ENCODE measurements at regions not wholly inside any gene's neighbourhood (a gene's known extent, or its start where the extent isn't known, plus 50 kb on each side); places are given as distances from the start of the nearest gene placed in this dataset.

DNA sequence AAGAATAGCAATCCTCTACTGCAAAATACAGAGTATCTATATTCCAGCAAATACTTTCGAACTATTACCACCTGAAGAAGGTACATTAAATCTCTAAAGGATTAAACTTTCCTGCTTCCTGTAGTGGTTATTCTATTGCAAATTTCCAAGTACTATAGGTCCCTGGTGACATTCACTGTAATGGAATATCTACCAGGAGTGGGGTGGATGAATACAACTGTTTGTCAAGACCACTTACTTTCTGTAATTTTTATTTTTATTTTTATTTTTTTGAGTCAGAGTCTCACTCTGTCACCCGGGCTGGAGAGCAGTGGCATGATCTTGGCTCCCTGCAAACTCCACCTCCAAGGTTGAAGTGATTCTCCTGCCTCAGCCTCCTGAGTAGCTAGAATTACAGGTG is 389.5 kb downstream of the TMEM114 start:
- no peak overlapping the region for H3K4me3 ChIP-seq (ENCODE audit: low read depth, low read length)
- DNase-seq: no peak
- H3K4me3 Mint-ChIP-seq (ENCODE audit: unreplicated experiment): no peak overlapping the region
- intact Hi-C loops (cut with micrococcal nuclease; ENCODE audit: unreplicated experiment): no loop called here
- CTCF ChIA-PET: no interaction called here
- no peaks in the 10 kb centered on the region for H3K36me3 Mint-ChIP-seq (ENCODE audit: insufficient read depth, unreplicated experiment)
- no peaks in the 10 kb centered on the region for H3K9me3 ChIP-seq
- H3K27me3 Mint-ChIP-seq (ENCODE audit: insufficient read depth, unreplicated experiment): no peaks in the 10 kb centered on the region
- H3K27ac Mint-ChIP-seq (ENCODE audit: unreplicated experiment): no peak overlapping the region
- H3K4me1 ChIP-seq: no peaks in the 10 kb centered on the region
- H3K4me1 Mint-ChIP-seq (ENCODE audit: low read depth, unreplicated experiment): no peaks in the 10 kb centered on the region
- H3K36me3 ChIP-seq (ENCODE audit: control insufficient read depth, insufficient read depth, low read length): no peaks in the 10 kb centered on the region
- H3K9me3 Mint-ChIP-seq (ENCODE audit: unreplicated experiment): no peaks in the 10 kb centered on the region
- TF ChIP-seq, protein P1, sequence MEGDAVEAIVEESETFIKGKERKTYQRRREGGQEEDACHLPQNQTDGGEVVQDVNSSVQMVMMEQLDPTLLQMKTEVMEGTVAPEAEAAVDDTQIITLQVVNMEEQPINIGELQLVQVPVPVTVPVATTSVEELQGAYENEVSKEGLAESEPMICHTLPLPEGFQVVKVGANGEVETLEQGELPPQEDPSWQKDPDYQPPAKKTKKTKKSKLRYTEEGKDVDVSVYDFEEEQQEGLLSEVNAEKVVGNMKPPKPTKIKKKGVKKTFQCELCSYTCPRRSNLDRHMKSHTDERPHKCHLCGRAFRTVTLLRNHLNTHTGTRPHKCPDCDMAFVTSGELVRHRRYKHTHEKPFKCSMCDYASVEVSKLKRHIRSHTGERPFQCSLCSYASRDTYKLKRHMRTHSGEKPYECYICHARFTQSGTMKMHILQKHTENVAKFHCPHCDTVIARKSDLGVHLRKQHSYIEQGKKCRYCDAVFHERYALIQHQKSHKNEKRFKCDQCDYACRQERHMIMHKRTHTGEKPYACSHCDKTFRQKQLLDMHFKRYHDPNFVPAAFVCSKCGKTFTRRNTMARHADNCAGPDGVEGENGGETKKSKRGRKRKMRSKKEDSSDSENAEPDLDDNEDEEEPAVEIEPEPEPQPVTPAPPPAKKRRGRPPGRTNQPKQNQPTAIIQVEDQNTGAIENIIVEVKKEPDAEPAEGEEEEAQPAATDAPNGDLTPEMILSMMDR (IDR thresholded peaks at IDR 0.05; ENCODE audit: insufficient read depth in 1 of 2, low read depth in 1 of 2, low read length in 1 of 2, severe bottlenecking in 1 of 2, unreplicated experiment in 1 of 2): no peak
- POLR2A ChIA-PET: no interaction called here
- no peaks in the 10 kb centered on the region for H3K27me3 ChIP-seq (replicated peaks; ENCODE audit: control insufficient read depth, insufficient read depth, low read length)
- no TSS peak for BruUV-seq (replicated peaks)

DNA sequence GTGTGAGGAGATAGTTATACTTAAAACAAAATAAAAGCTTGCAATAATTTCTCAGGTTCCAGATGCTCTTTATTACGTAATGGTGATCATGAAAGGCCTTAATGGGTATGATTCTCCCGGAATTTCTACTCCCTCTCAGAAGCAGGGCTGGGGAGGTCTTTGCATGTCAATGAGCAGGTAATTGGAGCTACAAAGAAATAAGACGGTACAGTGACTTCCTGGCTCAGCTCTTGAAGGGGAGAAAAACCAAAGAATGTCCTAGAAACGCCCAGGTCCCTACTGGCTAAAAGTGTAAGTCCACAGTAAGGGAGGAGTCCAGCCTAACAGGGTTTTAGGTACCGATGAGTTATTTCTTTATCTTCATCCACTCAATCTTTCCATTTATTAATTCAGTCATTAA is 390.9 kb downstream of the TMEM114 start:
- Mint-ChIP-seq H3K27ac (ENCODE audit: unreplicated experiment) (no peak overlapping the region), H3K27me3 (ENCODE audit: insufficient read depth, unreplicated experiment) (no peaks in the 10 kb centered on the region), H3K36me3 (ENCODE audit: insufficient read depth, unreplicated experiment) (no peaks in the 10 kb centered on the region), H3K9me3 (ENCODE audit: unreplicated experiment) (no peaks in the 10 kb centered on the region), H3K4me1 (ENCODE audit: low read depth, unreplicated experiment) (no peaks in the 10 kb centered on the region), H3K4me3 (ENCODE audit: unreplicated experiment) (no peak overlapping the region)
- Histone ChIP-seq H3K27me3 (replicated peaks; ENCODE audit: control insufficient read depth, insufficient read depth, low read length) (no peaks in the 10 kb centered on the region), H3K36me3 (ENCODE audit: control insufficient read depth, insufficient read depth, low read length) (no peaks in the 10 kb centered on the region), H3K4me1 (no peaks in the 10 kb centered on the region), H3K9me3 (no peaks in the 10 kb centered on the region), H3K4me3 (ENCODE audit: low read depth, low read length) (no peak overlapping the region)
- intact Hi-C loops (cut with micrococcal nuclease; ENCODE audit: unreplicated experiment): no loop called here
- POLR2A ChIA-PET: interaction anchor here (0.6 kb wide), 1 partner anchor 49 kb away, joined by 4 read pairs; no protein-coding TSS in a partner anchor
- BruUV-seq (replicated peaks): no TSS peak
- DNase-seq: no peak
- TF ChIP-seq, protein P1 (IDR thresholded peaks at IDR 0.05; ENCODE audit: insufficient read depth in 1 of 2, low read depth in 1 of 2, low read length in 1 of 2, severe bottlenecking in 1 of 2, unreplicated experiment in 1 of 2): no peak
- CTCF ChIA-PET: no interaction called here

DNA sequence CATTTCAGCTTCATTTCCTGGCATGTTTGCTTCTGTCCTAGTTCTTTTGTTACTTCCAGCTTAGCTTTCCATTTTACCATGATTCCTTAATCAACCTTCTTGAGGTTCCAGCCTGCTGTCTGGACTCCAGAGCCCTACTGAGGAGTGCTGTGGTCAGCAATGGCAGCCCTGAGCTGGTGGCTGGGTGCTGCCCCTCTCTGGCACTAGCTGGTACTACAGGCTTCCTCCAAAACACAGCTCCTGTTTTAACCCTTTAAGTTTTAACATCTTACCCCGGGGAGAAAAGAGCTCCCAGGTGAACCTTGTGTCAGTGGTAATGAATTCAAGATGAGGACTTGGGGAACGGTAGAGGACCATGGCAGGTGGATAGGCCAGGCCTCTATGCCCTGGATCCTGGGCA is 395.5 kb downstream of the TMEM114 start:
- DNase-seq: peak in 1 of 2 experiments; percentile 20
- Histone ChIP-seq H3K27me3 (replicated peaks; ENCODE audit: control insufficient read depth, insufficient read depth, low read length) (no peaks in the 10 kb centered on the region), H3K9me3 (no peaks in the 10 kb centered on the region), H3K36me3 (ENCODE audit: control insufficient read depth, insufficient read depth, low read length) (no peaks in the 10 kb centered on the region), H3K4me3 (ENCODE audit: low read depth, low read length) (no peak overlapping the region), H3K4me1 (no peaks in the 10 kb centered on the region)
- CTCF ChIA-PET: interaction anchor here (0.5 to 1.1 kb wide), 3 partner anchors 17 to 1511 kb away, joined by 3 to 4 read pairs (median 3); no protein-coding TSS in a partner anchor
- POLR2A ChIA-PET: no interaction called here
- Mint-ChIP-seq H3K9me3 (ENCODE audit: unreplicated experiment) (no peaks in the 10 kb centered on the region), H3K36me3 (ENCODE audit: insufficient read depth, unreplicated experiment) (no peaks in the 10 kb centered on the region), H3K4me1 (ENCODE audit: low read depth, unreplicated experiment) (no peaks in the 10 kb centered on the region), H3K27me3 (ENCODE audit: insufficient read depth, unreplicated experiment) (peaks cover 6% of the 10 kb centered on the region), H3K27ac (ENCODE audit: unreplicated experiment) (no peak overlapping the region), H3K4me3 (ENCODE audit: unreplicated experiment) (no peak overlapping the region)
- intact Hi-C loops (cut with micrococcal nuclease; ENCODE audit: unreplicated experiment): no loop called here
- BruUV-seq (replicated peaks): no TSS peak
- TF ChIP-seq, protein P1 (IDR thresholded peaks at IDR 0.05; ENCODE audit: insufficient read depth in 1 of 2, low read depth in 1 of 2, low read length in 1 of 2, severe bottlenecking in 1 of 2, unreplicated experiment in 1 of 2): peak; percentile 28 to 32

Data from Caco-2 (cell line).